Upper lobe of left lung (tissue), 6 donors: ENCODE measurements at regions not wholly inside any gene's neighbourhood (a gene's known extent, or its start where the extent isn't known, plus 50 kb on each side); places are given as distances from the start of the nearest gene placed in this dataset.
A peak's percentile ranks its signal among the peaks of the same experiment; 100 is the strongest.

Experiments used
- ATAC-seq, 2 donors: fragments of 200-7000 bp; cut with Tn5 transposase; one replicate each; pipeline ENCODE4 v1.9.1; 2022; ENCODE audit warnings: mild to moderate bottlenecking in 2 of 2, moderate library complexity in 2 of 2; ENCODE audit not compliant: low FRiP score in 2 of 2
- DNase-seq, 2 donors: peaks; one replicate each; pipeline ENCODE4 v3.0.0-alpha.2; 2019 to 2020
- H3K27ac ChIP-seq, 4 donors: fragments of 200-600 bp; sonication (generic); one replicate each; pipeline ENCODE4 v1.5.1; 2016 to 2019
- H3K27me3 ChIP-seq, 4 donors: fragments of 200-600 bp; sonication (generic); one replicate each; pipeline ENCODE4 v1.5.1; 2017 to 2019
- H3K36me3 ChIP-seq, 4 donors: fragments of 200-600 bp; sonication (generic); one replicate each; pipeline ENCODE4 v1.5.1; 2016 to 2019
- H3K4me1 ChIP-seq, 4 donors: fragments of 200-600 bp; sonication (generic); one replicate each; pipeline ENCODE4 v1.5.1; 2018 to 2019
- H3K4me3 ChIP-seq, 4 donors: fragments of 200-600 bp; sonication (generic); one replicate each; pipeline ENCODE4 v1.5.1; 2017 to 2019; ENCODE audit warnings: mild to moderate bottlenecking in 2 of 4, moderate library complexity in 1 of 4
- H3K9me3 ChIP-seq, 4 donors: fragments of 200-600 bp; sonication (generic); one replicate each; pipeline ENCODE4 v1.5.1; 2018 to 2019
- CTCF ChIP-seq, 6 experiments: fragments of 450-650 bp in 4 of 6; fragments of 200-600 bp in 2 of 6; sonication (generic) in 2 of 6; IDR thresholded peaks; one replicate each; pipeline ENCODE4 v1.5.1; 2016 to 2019; ENCODE audit warnings: antibody characterized with exemption in 6 of 6
- EP300 ChIP-seq, 4 donors: sonication (generic); formaldehyde crosslinking; IDR thresholded peaks; one replicate each; pipeline ENCODE4 v1.5.1; 2017; ENCODE audit warnings: antibody characterized with exemption in 4 of 4, control low read depth in 2 of 4
- POLR2A ChIP-seq, 4 donors: fragments of 450-650 bp; IDR thresholded peaks; one replicate each; pipeline ENCODE4 v1.5.1; 2016 to 2017; ENCODE audit warnings: antibody characterized with exemption in 4 of 4, mild to moderate bottlenecking in 2 of 4
- POLR2AphosphoS5 ChIP-seq, 2 donors: sonication (generic); formaldehyde crosslinking; IDR thresholded peaks; one replicate each; pipeline ENCODE4 v1.5.1; 2017; ENCODE audit warnings: antibody characterized with exemption in 2 of 2
- WGBS, 2 donors: methylation state at CpG; one replicate each; pipeline ENCODE4 v1.1.5; 2017 to 2018; 5-methylcytosine and 5-hydroxymethylcytosine counted together
- donor health status: DM: no; HTN: no; CAD: no; lungs with moderate emphysema.
- donor health status: DM: no; HTN: yes; CAD: no; lungs with severe emphysema.

GRCh38 chr2:128646691-128647090 is 328.0 kb upstream of the HS6ST1 start:
- Histone ChIP-seq H3K36me3 (no peaks in the 10 kb centered on the region), H3K27ac (no peak overlapping the region), H3K9me3 (no peaks in the 10 kb centered on the region), H3K4me1 (no peaks in the 10 kb centered on the region), H3K4me3 (no peak overlapping the region), H3K27me3 (no peaks in the 10 kb centered on the region)
- 58 to 79% methylated on average over 3 of the region's 3 CpGs for WGBS, 2 donors
- DNase-seq (no peak), ATAC-seq (no peak)
- TF ChIP-seq EP300 (IDR thresholded peaks at IDR 0.05) (no peak), POLR2AphosphoS5 (IDR thresholded peaks at IDR 0.05) (no peak), POLR2A (IDR thresholded peaks at IDR 0.05) (no peak), CTCF (IDR thresholded peaks at IDR 0.05) (no peak)

GRCh38 chr2:128651000-128651399 is 332.3 kb upstream of the HS6ST1 start:
- no peaks in the 10 kb centered on the region for H3K27me3 ChIP-seq
- H3K4me3 ChIP-seq, result no peak overlapping the region
- TF ChIP-seq POLR2A (IDR thresholded peaks at IDR 0.05), result no peak
- TF ChIP-seq CTCF (IDR thresholded peaks at IDR 0.05), result no peak
- TF ChIP-seq POLR2AphosphoS5 (IDR thresholded peaks at IDR 0.05), result no peak
- TF ChIP-seq EP300 (IDR thresholded peaks at IDR 0.05), result no peak
- H3K27ac ChIP-seq, result no peak overlapping the region
- DNase-seq (no peak), ATAC-seq (no peak)
- no peaks in the 10 kb centered on the region for H3K9me3 ChIP-seq
- no peaks in the 10 kb centered on the region for H3K4me1 ChIP-seq
- H3K36me3 ChIP-seq, result no peaks in the 10 kb centered on the region
- WGBS, 2 donors, result 66 to 86% methylated on average over 2 of the region's 2 CpGs

- TF ChIP-seq EP300 (IDR thresholded peaks at IDR 0.05), result no peak
- no peak for TF ChIP-seq POLR2A (IDR thresholded peaks at IDR 0.05)
- no peak for TF ChIP-seq POLR2AphosphoS5 (IDR thresholded peaks at IDR 0.05)
- TF ChIP-seq CTCF (IDR thresholded peaks at IDR 0.05), result no peak
- no peaks in the 10 kb centered on the region for H3K27me3 ChIP-seq
- H3K4me3 ChIP-seq, result no peak overlapping the region
- H3K4me1 ChIP-seq, result no peaks in the 10 kb centered on the region
- ATAC-seq (peak; percentile 43 to 83), DNase-seq (peak in 1 of 2 donors; percentile 51)
- H3K9me3 ChIP-seq, result no peaks in the 10 kb centered on the region
- WGBS, 2 donors, result 40 to 41% methylated on average over 5 of the region's 5 CpGs
- no peaks in the 10 kb centered on the region for H3K36me3 ChIP-seq
- peak overlapping the region in 1 of 4 donors; percentile 20 for H3K27ac ChIP-seq
Measured at GRCh38 chr2:128654408-128654807, 335.7 kb upstream of the HS6ST1 start.

GRCh38 chr2:128660836-128661235 is 342.2 kb upstream of the HS6ST1 start:
- H3K36me3 ChIP-seq, result no peaks in the 10 kb centered on the region
- H3K4me1 ChIP-seq, result no peaks in the 10 kb centered on the region
- no peak overlapping the region for H3K27ac ChIP-seq
- H3K9me3 ChIP-seq, result no peaks in the 10 kb centered on the region
- no peaks in the 10 kb centered on the region for H3K27me3 ChIP-seq
- 92 to 100% methylated on average over 2 to 6 of the region's 6 CpGs for WGBS, 2 donors
- no peak overlapping the region for H3K4me3 ChIP-seq
- ATAC-seq (no peak), DNase-seq (no peak)
- TF ChIP-seq EP300 (IDR thresholded peaks at IDR 0.05), result no peak
- no peak for TF ChIP-seq CTCF (IDR thresholded peaks at IDR 0.05)
- no peak for TF ChIP-seq POLR2AphosphoS5 (IDR thresholded peaks at IDR 0.05)
- TF ChIP-seq POLR2A (IDR thresholded peaks at IDR 0.05), result no peak

- 75 to 81% methylated on average over 3 to 5 of the region's 5 CpGs for WGBS, 2 donors
- ATAC-seq (peak in 1 of 2 donors; percentile 41), DNase-seq (no peak)
- H3K4me1 ChIP-seq, result no peaks in the 10 kb centered on the region
- H3K27ac ChIP-seq, result no peak overlapping the region
- H3K9me3 ChIP-seq, result no peaks in the 10 kb centered on the region
- no peak overlapping the region for H3K4me3 ChIP-seq
- TF ChIP-seq EP300 (IDR thresholded peaks at IDR 0.05), result no peak
- TF ChIP-seq POLR2AphosphoS5 (IDR thresholded peaks at IDR 0.05), result no peak
- no peak for TF ChIP-seq CTCF (IDR thresholded peaks at IDR 0.05)
- TF ChIP-seq POLR2A (IDR thresholded peaks at IDR 0.05), result no peak
- H3K36me3 ChIP-seq, result no peaks in the 10 kb centered on the region
- H3K27me3 ChIP-seq, result no peaks in the 10 kb centered on the region
Measured at GRCh38 chr2:128661311-128661710, 342.6 kb upstream of the HS6ST1 start.
